HCT116 (cell line): ENCODE measurements at regions not wholly inside any gene's neighbourhood (a gene's known extent, or its start where the extent isn't known, plus 50 kb on each side); places are given as distances from the start of the nearest gene placed in this dataset.

ENCODE experiments used
- ATAC-seq: fragments of 200-7000 bp; cut with Tn5 transposase; 2 replicates; pipeline ENCODE4 v1.9.1; 2020; ENCODE audit warnings: mild to moderate bottlenecking, moderate library complexity
- BruUV-seq: library from RNA; stranded (reverse); fragments of 400-500 nt; replicated peaks from 2 replicates; lab custom pipeline; 2021; lab: Mats Ljungman, UMichigan
- CTCF ChIA-PET: fragments of 300-600 bp; sonication (Branson Sonifier 250); formaldehyde crosslinking; loops from one replicate; lab custom pipeline; 2021; ENCODE audit warnings: antibody characterized with exemption; lab: Charles Lee
- POLR2A ChIA-PET: fragments of 300-600, 350-600 bp; sonication (Branson Sonifier 250); formaldehyde crosslinking; loops from one replicate; lab custom pipeline; 2021; ENCODE audit warnings: antibody characterized with exemption; lab: Charles Lee
- RAD21 ChIA-PET, 2 experiments: fragments of 300-600 bp; sonication (Branson Sonifier 250); formaldehyde crosslinking; loops; one replicate each; lab custom pipeline; 2023; ENCODE audit warnings: low total read pairs in 2 of 2; ENCODE audit not compliant: uncharacterized antibody in 2 of 2, unreplicated experiment in 2 of 2, low non-redundant PET in 1 of 2; lab: Charles Lee
- DNase-seq: peaks from one replicate; pipeline ENCODE4 v3.0.0-alpha.2; 2010; ENCODE audit warnings: low read depth, low spot score
- H2AFZ ChIP-seq: fragments of 200-600 bp; shearing (Covaris generic), sonication (generic); 2 replicates; pipeline ENCODE4 v1.6.1; 2017; ENCODE audit warnings: low read depth, mixed run types, mixed read lengths, antibody characterized with exemption, low read length; ENCODE audit not compliant: poor library complexity, severe bottlenecking
- H3K27ac ChIP-seq: 2 replicates; pipeline ENCODE4 v1.5.1; 2012; ENCODE audit warnings: low read depth, low read length
- H3K27me3 ChIP-seq: fragments of 200-600 bp; sonication (generic); 2 replicates; pipeline ENCODE4 v1.6.1; 2016; ENCODE audit warnings: mixed run types, low read length, mixed read lengths; ENCODE audit not compliant: insufficient read depth
- H3K36me3 ChIP-seq, 2 experiments: fragments of 200-500 bp in 1 of 2; fragments of 200-600 bp in 1 of 2; sonication (Bioruptor generic) in 1 of 2; sonication (generic) in 1 of 2; 2 replicates each; pipeline versions ENCODE4 v1.5.1 to v1.6.1; 2014 to 2016; ENCODE audit warnings: low read length in 2 of 2, inconsistent platforms in 1 of 2, mixed read lengths in 1 of 2, mixed run types in 1 of 2; ENCODE audit not compliant: insufficient read depth in 2 of 2, control insufficient read depth in 1 of 2
- H3K4me1 ChIP-seq, 2 experiments: fragments of 200-600 bp in 1 of 2; sonication (generic) in 1 of 2; 2 replicates each; pipeline versions ENCODE4 v1.5.1 to v1.6.1; 2012 to 2017; ENCODE audit warnings: low read length in 2 of 2, inconsistent platforms in 1 of 2, mild to moderate bottlenecking in 1 of 2, mixed read lengths in 1 of 2, mixed run types in 1 of 2, moderate library complexity in 1 of 2; ENCODE audit not compliant: insufficient read depth in 2 of 2, control insufficient read depth in 1 of 2
- H3K4me2 ChIP-seq: fragments of 200-600 bp; sonication (generic); 2 replicates; pipeline ENCODE4 v1.6.1; 2017; ENCODE audit warnings: mixed run types, low read length, mixed read lengths
- H3K4me3 ChIP-seq, 2 experiments: fragments of 200-600 bp in 1 of 2; sonication (generic) in 1 of 2; replicated peaks in 1 of 2; 2 replicates each; pipeline ENCODE4 v1.5.1; 2011 to 2016; ENCODE audit warnings: low read length in 2 of 2, control low read depth in 1 of 2, low read depth in 1 of 2, mild to moderate bottlenecking in 1 of 2, mixed read lengths in 1 of 2, mixed run types in 1 of 2
- H3K79me2 ChIP-seq: fragments of 200-600 bp; sonication (generic); 2 replicates; pipeline ENCODE4 v1.6.1; 2017; ENCODE audit warnings: mild to moderate bottlenecking, mixed run types, low read length, moderate library complexity, mixed read lengths; ENCODE audit not compliant: insufficient read depth
- H3K9ac ChIP-seq: fragments of 200-600 bp; sonication (generic); 2 replicates; pipeline ENCODE4 v1.6.1; 2016; ENCODE audit warnings: low read length, mixed read lengths
- H3K9me2 ChIP-seq: fragments of 200-600 bp; sonication (generic), shearing (Covaris generic); 2 replicates; pipeline ENCODE4 v1.6.1; 2017; ENCODE audit warnings: mixed run types, mild to moderate bottlenecking, moderate library complexity; ENCODE audit not compliant: insufficient read depth
- H3K9me3 ChIP-seq, 2 experiments: fragments of 200-500 bp in 1 of 2; fragments of 200-600 bp in 1 of 2; sonication (Bioruptor generic) in 1 of 2; sonication (generic) in 1 of 2; 2 replicates each; pipeline ENCODE4 v1.6.1; 2014 to 2017; ENCODE audit warnings: low read length in 2 of 2, mixed read lengths in 2 of 2, inconsistent platforms in 1 of 2, low read depth in 1 of 2, mild to moderate bottlenecking in 1 of 2, mixed run types in 1 of 2, moderate library complexity in 1 of 2; ENCODE audit not compliant: control insufficient read depth in 1 of 2, insufficient read depth in 1 of 2
- H4K20me1 ChIP-seq: fragments of 200-600 bp; sonication (generic), shearing (Covaris generic); 2 replicates; pipeline ENCODE4 v1.6.1; 2017; ENCODE audit warnings: mixed run types, mild to moderate bottlenecking, moderate library complexity; ENCODE audit not compliant: insufficient read depth
- EGR1 ChIP-seq: IDR thresholded peaks from 2 replicates; pipeline ENCODE4 v1.6.1; 2012; ENCODE audit warnings: low read depth
- ELF1 ChIP-seq: IDR thresholded peaks from 2 replicates; pipeline ENCODE4 v1.6.1; 2012; ENCODE audit warnings: low read depth, borderline replicate concordance
- EZH2phosphoT487 ChIP-seq: fragments of 200-600 bp; IDR thresholded peaks from 2 replicates; pipeline ENCODE4 v1.6.1; 2018; ENCODE audit warnings: antibody characterized with exemption, borderline replicate concordance
- FOSL1 ChIP-seq: IDR thresholded peaks from 2 replicates; pipeline ENCODE4 v1.6.1; 2012; ENCODE audit warnings: low read depth
- JUND ChIP-seq: IDR thresholded peaks from 2 replicates; pipeline ENCODE4 v1.6.1; 2012
- POLR2A ChIP-seq: IDR thresholded peaks from 2 replicates; pipeline ENCODE4 v1.7.0; 2011; ENCODE audit warnings: borderline replicate concordance; ENCODE audit not compliant: insufficient read depth, insufficient read length; ENCODE audit errors: extremely low read depth
- POLR2AphosphoS5 ChIP-seq: IDR thresholded peaks from 2 replicates; pipeline ENCODE4 v1.6.1; 2011; ENCODE audit warnings: mild to moderate bottlenecking, low read depth, low read length, moderate library complexity
- RAD21 ChIP-seq: IDR thresholded peaks from 2 replicates; pipeline ENCODE4 v1.6.1; 2012; ENCODE audit warnings: low read depth, mild to moderate bottlenecking
- SIN3A ChIP-seq: IDR thresholded peaks from 2 replicates; pipeline ENCODE4 v1.6.1; 2012; ENCODE audit warnings: low read depth
- SP1 ChIP-seq: IDR thresholded peaks from 2 replicates; pipeline ENCODE4 v1.6.1; 2012; ENCODE audit warnings: low read depth
- SRF ChIP-seq: IDR thresholded peaks from 2 replicates; pipeline ENCODE4 v1.6.1; 2012; ENCODE audit warnings: low read depth
- TCF7L2 ChIP-seq: IDR thresholded peaks from 2 replicates; pipeline ENCODE4 v1.7.0; 2011; ENCODE audit warnings: borderline replicate concordance, inconsistent platforms; ENCODE audit not compliant: insufficient read depth, insufficient read length; ENCODE audit errors: extremely low read depth
- YY1 ChIP-seq: IDR thresholded peaks from 2 replicates; pipeline ENCODE4 v1.6.1; 2011; ENCODE audit warnings: low read length, low read depth, moderate library complexity, mild to moderate bottlenecking; ENCODE audit not compliant: insufficient replicate concordance; ENCODE audit errors: extremely low read depth
- ZFX ChIP-seq: fragments of 450-650 bp; IDR thresholded peaks from 2 replicates; pipeline ENCODE4 v1.6.1; 2017
- ZNF274 ChIP-seq: fragments of 200-500 bp; sonication (Bioruptor generic); IDR thresholded peaks from 2 replicates; pipeline ENCODE4 v1.6.1; 2014; ENCODE audit warnings: mild to moderate bottlenecking, low read depth, low read length, inconsistent platforms
- intact Hi-C: fragments of 100-400 bp; cut with micrococcal nuclease; formaldehyde crosslinking; loops from 2 replicates; pipeline ENCODE4 v1.10.0; 2022
- TF ChIP-seq, protein P1 (sequence below): IDR thresholded peaks from 2 replicates; pipeline ENCODE4 v1.6.1; 2012
- TF ChIP-seq, protein P2 (sequence below): IDR thresholded peaks from 2 replicates; pipeline ENCODE4 v1.6.1; 2011; ENCODE audit warnings: mild to moderate bottlenecking, low read length, moderate library complexity; ENCODE audit not compliant: insufficient replicate concordance; ENCODE audit errors: extremely low read depth
- TF ChIP-seq, protein P3 (sequence below), 3 experiments: fragments of 200-600 bp in 1 of 3; sonication (generic) in 1 of 3; IDR thresholded peaks in 2 of 3; conservative IDR thresholded peaks in 1 of 3; 2 replicates each; pipeline ENCODE4 v1.5.1; 2012 to 2017; ENCODE audit warnings: low read depth in 2 of 3, low read length in 2 of 3, antibody characterized with exemption in 1 of 3, borderline replicate concordance in 1 of 3, control low read depth in 1 of 3, mild to moderate bottlenecking in 1 of 3, mixed read lengths in 1 of 3, mixed run types in 1 of 3, moderate library complexity in 1 of 3; ENCODE audit not compliant: insufficient read depth in 1 of 3

DNA sequence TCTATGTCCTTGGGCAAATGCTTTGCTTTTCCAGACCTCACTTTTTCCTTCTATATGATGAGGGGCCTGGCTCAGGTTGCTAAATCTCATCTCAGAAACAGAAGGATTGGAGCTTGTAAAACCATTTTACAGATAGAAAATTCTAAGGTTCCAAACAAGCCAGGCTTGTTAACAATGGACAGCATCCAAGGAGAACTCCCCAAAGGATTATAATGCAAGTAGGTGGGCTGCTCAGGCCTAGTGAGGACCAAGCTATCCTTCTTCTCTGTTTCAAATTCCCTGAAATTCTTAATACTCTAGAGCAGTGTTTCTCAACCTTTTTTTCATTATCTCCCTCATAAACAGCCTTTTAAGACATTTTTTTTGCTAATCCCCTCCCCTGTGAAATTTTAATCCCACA, 269.8 kb downstream of the TMEM38B start:
- ChIA-PET POLR2A (no interaction called here), RAD21 (no interaction called here), CTCF (no interaction called here)
- Histone ChIP-seq H3K9me3 (no peaks in the 10 kb centered on the region), H3K27ac (no peak overlapping the region), H2AFZ (no peak overlapping the region), H3K4me2 (no peak overlapping the region), H3K27me3 (peaks cover 20% of the 10 kb centered on the region), H3K36me3 (no peaks in the 10 kb centered on the region), H3K4me1 (no peaks in the 10 kb centered on the region), H3K79me2 (no peaks in the 10 kb centered on the region), H3K9ac (no peak overlapping the region), H3K4me3 (no peak overlapping the region), H4K20me1 (no peaks in the 10 kb centered on the region), H3K9me2 (no peaks in the 10 kb centered on the region)
- ATAC-seq = no peak
- TF ChIP-seq TCF7L2 (no peak), JUND (no peak), EZH2phosphoT487 (no peak), SIN3A (no peak), FOSL1 (no peak), POLR2A (no peak), POLR2AphosphoS5 (no peak), EGR1 (no peak), YY1 (no peak), ZNF274 (no peak), SRF (no peak), RAD21 (no peak), ZFX (no peak), SP1 (no peak), ELF1 (no peak)
- TF ChIP-seq, protein P1, sequence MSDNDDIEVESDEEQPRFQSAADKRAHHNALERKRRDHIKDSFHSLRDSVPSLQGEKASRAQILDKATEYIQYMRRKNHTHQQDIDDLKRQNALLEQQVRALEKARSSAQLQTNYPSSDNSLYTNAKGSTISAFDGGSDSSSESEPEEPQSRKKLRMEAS = no peak
- TF ChIP-seq, protein P2, sequence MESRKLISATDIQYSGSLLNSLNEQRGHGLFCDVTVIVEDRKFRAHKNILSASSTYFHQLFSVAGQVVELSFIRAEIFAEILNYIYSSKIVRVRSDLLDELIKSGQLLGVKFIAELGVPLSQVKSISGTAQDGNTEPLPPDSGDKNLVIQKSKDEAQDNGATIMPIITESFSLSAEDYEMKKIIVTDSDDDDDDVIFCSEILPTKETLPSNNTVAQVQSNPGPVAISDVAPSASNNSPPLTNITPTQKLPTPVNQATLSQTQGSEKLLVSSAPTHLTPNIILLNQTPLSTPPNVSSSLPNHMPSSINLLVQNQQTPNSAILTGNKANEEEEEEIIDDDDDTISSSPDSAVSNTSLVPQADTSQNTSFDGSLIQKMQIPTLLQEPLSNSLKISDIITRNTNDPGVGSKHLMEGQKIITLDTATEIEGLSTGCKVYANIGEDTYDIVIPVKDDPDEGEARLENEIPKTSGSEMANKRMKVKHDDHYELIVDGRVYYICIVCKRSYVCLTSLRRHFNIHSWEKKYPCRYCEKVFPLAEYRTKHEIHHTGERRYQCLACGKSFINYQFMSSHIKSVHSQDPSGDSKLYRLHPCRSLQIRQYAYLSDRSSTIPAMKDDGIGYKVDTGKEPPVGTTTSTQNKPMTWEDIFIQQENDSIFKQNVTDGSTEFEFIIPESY = no peak
- TF ChIP-seq, protein P3, sequence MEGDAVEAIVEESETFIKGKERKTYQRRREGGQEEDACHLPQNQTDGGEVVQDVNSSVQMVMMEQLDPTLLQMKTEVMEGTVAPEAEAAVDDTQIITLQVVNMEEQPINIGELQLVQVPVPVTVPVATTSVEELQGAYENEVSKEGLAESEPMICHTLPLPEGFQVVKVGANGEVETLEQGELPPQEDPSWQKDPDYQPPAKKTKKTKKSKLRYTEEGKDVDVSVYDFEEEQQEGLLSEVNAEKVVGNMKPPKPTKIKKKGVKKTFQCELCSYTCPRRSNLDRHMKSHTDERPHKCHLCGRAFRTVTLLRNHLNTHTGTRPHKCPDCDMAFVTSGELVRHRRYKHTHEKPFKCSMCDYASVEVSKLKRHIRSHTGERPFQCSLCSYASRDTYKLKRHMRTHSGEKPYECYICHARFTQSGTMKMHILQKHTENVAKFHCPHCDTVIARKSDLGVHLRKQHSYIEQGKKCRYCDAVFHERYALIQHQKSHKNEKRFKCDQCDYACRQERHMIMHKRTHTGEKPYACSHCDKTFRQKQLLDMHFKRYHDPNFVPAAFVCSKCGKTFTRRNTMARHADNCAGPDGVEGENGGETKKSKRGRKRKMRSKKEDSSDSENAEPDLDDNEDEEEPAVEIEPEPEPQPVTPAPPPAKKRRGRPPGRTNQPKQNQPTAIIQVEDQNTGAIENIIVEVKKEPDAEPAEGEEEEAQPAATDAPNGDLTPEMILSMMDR (IDR thresholded peaks at IDR 0.05 in 2 of 3, conservative IDR thresholded peaks at IDR 0.05 in 1 of 3; ENCODE audit: borderline replicate concordance in 1 of 3, insufficient read depth in 1 of 3, low read depth in 2 of 3, low read length in 2 of 3) = no peak
- intact Hi-C loops = no loop called here
- DNase-seq = no peak
- BruUV-seq = no TSS peak
